ENCODE measurements at regions not wholly inside any gene's neighbourhood (a gene's known extent, or its start where the extent isn't known, plus 50 kb on each side); places are given as distances from the start of the nearest gene placed in this dataset.
"Not testable (repeated sequence)": the region's sequence is repeated elsewhere in the genome, so short reads cannot be mapped to it uniquely, and the experiment has no call there.

- DNase-seq (ENCODE audit: low spot score), result no peak
Observed at GRCh38 chr18:78787751-78788150, 191.9 kb upstream of the SALL3 start.

DNA sequence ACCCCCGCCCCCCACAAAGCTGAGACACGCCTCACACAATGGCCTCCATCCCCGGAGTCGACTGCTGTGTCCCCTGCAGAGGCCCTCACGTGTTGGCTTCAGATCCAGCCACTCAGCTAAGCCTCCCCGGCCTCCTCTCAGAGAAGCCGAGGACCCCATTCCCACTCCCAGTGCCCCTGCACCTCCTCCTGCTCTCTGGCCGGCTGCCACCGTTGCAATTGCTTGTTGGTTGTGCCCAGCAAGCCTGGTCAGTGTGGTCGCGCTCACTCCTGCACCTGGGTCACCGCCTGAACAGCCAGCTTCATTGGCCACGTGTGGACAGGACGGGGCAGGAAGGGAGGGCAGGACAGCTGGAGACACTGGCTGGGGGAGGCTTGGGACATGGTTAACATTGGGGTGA is 191.5 kb upstream of the SALL3 start:
- DNase-seq (ENCODE audit: low spot score), result no peak

DNA sequence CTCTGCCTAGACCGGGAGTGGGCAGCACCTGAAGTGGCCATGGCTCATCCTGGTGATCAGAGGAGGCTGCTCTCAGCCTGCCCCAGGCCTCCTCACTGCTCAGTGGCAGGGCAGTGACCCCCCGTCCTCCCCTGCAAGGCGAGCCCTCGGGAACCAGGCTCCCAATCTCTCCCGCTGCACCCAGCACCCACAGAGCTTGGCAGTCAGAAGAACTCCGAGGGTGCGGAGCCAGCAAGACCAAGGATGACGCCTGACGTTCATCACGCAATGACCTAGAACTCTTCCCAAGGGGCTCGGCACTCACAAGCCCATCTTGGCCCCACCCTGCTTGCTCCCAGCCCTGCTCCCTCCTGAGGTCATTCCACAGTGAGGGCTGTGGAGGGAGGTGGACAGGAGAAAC is 189.8 kb upstream of the SALL3 start:
- no peak for DNase-seq (ENCODE audit: low spot score)

DNA sequence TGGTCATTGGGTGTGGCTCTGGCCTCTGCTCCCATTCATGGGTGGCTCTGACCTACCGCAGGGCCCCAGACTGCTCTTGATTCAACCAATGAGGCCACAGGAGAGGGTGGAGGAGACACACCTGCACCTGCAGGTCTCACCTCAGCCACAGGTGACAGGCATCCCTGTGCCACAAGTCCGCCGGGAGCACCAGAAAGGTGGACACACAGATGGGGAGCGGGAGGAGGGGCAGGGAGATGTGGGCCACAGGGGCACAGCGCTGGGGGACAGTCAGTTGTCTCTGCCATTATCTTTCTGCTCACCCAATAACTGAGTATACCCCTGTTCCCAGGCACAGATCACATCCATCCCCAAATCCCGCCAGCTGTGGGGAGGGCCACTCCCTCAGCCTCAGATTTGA is 189.1 kb upstream of the SALL3 start:
- no peak for DNase-seq (ENCODE audit: low spot score)

DNA sequence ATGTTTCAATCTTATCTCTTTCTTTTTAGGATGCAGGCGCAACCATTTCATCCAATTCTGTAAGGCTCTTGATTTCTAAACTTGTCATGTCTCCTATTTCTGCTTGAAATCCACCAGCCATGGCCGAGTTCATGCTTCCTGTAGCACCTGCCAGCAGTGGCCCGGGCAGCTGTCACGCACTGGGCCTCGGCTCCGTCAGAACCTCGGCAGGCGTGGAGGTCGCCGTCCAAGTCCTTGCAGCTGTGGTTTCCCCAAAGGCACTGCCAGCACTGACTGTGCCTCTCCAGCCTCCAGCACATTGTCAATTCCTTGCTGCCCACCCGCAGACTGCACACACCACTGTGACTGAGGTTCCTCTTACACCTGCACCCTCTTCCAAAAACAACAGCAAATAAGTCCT is 188.7 kb upstream of the SALL3 start:
- no peak for DNase-seq (ENCODE audit: low spot score)

DNA sequence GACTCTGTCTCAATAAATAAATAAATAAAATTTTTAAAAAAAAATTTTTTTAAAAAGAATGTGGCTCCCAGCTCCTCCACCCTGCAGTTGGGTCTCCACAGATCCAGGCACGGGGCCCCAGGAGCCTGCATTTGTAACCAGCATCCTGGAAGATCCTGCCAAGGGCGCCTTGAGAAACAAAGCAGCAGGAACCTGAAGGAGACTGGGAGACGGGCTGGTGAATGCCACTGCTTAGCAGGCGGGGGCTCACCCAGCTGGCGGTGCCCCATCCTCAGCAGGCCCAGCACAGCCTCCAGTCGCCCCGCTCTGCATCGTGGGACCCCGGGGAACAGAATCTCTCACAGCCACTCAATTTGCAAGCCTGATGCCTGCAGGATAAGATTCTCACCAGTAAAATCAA is 187.5 kb upstream of the SALL3 start:
- no peak for DNase-seq (ENCODE audit: low spot score)

- DNase-seq (ENCODE audit: low spot score), result no peak
Observed at GRCh38 chr18:78792736-78793135, 186.9 kb upstream of the SALL3 start.

DNA sequence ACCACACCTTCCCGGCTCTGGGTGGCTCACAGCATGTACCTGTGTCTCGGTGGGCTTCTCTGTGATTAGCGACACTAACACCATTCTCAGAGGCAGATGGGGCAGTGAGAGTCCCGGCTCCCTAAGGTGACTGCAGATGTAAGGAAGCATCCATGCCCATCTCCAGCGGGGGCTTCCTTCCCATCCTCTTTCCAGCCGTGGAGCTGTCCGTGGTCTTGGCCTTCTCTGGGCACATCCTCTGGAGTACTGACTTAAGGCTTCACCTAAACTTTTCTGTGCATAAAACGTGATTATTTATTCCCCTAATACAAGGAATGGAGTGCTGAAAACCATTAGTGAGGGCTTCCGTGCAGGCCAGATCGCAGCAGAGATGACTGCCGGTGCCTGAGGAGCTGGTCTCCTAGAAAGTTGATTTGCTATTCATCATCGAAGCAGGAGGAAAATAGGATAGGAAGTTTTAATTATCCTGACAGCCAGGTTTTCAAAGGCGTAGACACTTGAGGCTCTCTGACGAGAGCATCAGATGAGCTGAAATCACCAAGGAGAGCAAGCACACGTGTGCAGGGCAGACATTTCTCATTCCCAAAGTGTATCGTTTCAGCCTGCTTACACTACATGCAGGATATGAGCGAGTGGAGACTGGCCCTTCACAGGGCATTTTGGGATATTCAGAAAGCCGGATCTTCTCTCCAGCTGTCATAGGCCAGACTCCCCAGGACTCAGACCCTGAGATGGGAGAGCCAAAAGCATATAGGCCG is 186.1 kb upstream of the SALL3 start:
- DNase-seq (ENCODE audit: low spot score), result no peak

DNA sequence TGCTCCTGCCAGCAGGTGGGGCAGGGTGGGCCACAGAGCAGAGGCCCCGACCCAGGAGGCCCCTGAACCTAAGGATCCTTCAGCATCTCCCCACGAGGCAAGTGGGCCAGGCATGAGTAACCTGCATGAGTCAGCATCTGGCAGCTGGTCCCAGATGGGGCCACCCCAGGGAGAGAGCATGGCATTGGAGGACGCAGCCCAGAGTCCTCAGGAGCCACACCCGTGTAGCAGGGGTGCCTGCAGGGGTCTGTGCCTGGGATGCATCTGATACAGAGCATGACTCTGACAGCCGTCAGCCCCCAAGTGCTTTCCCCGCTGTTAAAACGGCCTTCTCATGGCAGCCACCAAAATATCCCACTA is 185.6 kb upstream of the SALL3 start:
- DNase-seq (ENCODE audit: low spot score), result no peak

- no peak for DNase-seq (ENCODE audit: low spot score)
Observed at GRCh38 chr18:78796693-78797455, 182.7 kb upstream of the SALL3 start.

DNA sequence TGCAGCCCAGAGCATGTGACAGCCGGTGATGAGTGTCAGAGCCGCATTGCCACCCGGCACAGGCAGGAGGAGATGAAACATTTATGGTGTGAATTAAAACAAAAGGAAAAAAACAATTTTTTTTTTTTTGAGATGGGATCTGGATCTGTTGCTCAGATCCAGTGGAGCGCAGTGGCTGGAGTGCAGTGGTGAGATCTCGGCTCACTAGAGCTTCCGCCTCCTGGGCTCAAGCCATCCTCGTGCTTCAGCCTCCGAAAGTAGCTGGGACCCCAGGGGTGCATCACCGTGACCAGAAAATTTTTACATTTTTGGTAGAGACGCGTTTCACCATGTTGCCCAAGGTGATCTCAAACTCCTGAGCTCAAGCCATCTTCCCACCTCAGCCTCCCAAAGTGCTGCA is 182.1 kb upstream of the SALL3 start:
- DNase-seq (ENCODE audit: low spot score), result no peak

DNA sequence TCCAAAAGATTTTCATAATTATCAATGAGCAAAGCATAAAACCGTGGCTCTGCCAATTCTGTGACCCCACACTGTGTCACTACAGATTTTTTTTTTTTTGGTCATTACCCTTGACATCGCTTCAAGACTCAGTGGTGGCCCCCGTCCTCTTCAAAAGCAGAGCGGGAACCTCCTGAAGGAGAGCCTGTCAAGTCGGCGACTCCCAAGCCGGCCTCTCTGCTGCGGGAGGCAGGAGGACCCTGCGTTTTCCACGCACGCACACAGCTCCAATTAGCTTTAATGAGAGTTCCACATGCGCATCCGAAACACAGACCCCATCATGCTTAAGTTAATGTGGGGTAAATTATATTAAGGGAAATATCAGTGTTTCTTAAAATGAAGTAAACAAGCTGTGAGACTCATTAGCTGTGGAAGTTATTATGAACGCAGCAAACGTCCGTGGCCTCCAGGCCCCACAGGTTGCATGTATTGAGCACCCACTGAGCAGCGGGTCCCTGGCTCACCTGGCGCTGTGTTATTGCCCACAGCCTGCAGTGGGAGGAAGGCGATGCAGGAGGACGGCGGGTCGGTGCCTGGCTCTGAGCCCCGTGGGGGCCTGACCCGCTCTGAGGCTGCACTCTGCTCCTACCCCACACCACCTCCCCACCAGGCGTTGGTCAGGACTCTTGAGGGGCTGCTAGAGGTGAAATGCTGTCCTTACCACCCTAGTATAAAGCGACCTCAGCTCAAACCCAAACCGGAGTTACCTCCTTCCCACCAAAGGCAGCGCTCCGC is 181.0 kb upstream of the SALL3 start:
- DNase-seq (ENCODE audit: low spot score), result no peak

GRCh38 chr18:78799382-78800089 is 180.1 kb upstream of the SALL3 start:
- DNase-seq (ENCODE audit: low spot score), result no peak

- DNase-seq (ENCODE audit: low spot score), result not testable (repeated sequence)
Observed at GRCh38 chr18:78800102-78800851, 179.3 kb upstream of the SALL3 start.

GRCh38 chr18:78801011-78801410 is 178.6 kb upstream of the SALL3 start:
- no peak for DNase-seq (ENCODE audit: low spot score)

DNA sequence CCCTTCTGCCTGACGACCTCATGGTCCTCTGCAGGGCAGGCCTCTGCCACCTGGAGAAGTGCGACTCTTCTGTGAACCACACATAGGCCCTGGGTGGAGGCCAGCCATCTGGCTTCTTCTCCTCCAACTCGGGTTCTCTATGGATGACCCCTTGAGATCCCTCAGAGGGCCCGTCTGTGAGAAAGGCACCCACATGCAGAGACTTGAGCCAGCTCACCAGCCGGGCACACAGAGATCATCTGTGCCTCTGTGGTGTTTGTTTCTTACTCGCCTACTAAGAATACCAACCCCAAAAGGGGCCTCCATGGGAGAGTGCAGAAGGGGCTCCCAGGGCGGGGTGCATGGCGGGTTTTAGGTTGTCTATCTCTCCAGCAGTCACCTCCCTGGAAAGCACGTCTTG is 176.5 kb upstream of the SALL3 start:
- DNase-seq (ENCODE audit: low spot score), result no peak

GRCh38 chr18:78804206-78805030 is 175.2 kb upstream of the SALL3 start:
- no peak for DNase-seq (ENCODE audit: low spot score)

GRCh38 chr18:78805840-78806239 is 173.8 kb upstream of the SALL3 start:
- DNase-seq (ENCODE audit: low spot score), result no peak

- no peak for DNase-seq (ENCODE audit: low spot score)
Observed at GRCh38 chr18:78807668-78808067, 171.9 kb upstream of the SALL3 start.

GRCh38 chr18:78809845-78810244 is 169.8 kb upstream of the SALL3 start:
- no peak for DNase-seq (ENCODE audit: low spot score)

DNA sequence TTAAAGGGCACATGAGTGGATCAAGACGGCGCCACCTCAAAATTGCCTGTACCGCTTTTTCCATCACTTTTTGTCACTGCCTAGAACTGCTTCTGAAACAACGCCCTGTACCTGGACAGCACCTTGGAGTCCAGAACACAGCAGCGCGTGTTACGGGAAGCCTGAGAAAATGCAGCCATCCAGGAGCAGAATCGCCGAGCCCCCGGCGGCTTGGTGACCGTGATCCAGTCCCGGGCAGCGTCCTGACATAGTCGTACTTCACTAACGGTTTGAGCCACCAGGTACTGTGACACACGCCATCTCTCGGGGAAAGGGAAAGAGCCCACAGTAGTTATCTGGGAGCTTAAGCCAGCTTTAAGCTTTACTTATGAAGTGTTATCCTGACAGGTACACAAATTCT is 168.9 kb upstream of the SALL3 start:
- no peak for DNase-seq (ENCODE audit: low spot score)

Data from H4 (cell line).